RWPE1 (cell line): ENCODE measurements at regions not wholly inside any gene's neighbourhood (a gene's known extent, or its start where the extent isn't known, plus 50 kb on each side); places are given as distances from the start of the nearest gene placed in this dataset.

ENCODE experiments used
- CTCF ChIA-PET: fragments of 350-600 bp; sonication (Branson Sonifier 250); formaldehyde crosslinking; extraction: SDS; loops from one replicate; lab custom pipeline; 2021; lab: Yijun Ruan, JAX
- POLR2A ChIA-PET: fragments of 400-600 bp; formaldehyde crosslinking; extraction: SDS; loops from one replicate; lab custom pipeline; 2020; ENCODE audit warnings: antibody characterized with exemption; ENCODE audit not compliant: low non-redundant PET; lab: Yijun Ruan, JAX
- DNase-seq: peaks from one replicate; pipeline ENCODE4 v3.0.0; 2012; ENCODE audit warnings: low spot score
- H3K27ac ChIP-seq: fragments of 450-650 bp; 2 replicates; pipeline ENCODE4 v1.5.1; 2017
- CTCF ChIP-seq: fragments of 450-650 bp; conservative IDR thresholded peaks from 2 replicates; pipeline ENCODE4 v1.5.1; 2017; ENCODE audit warnings: low read depth, mild to moderate bottlenecking

GRCh38 chr6:167437888-167438484, 113.1 kb downstream of the TTLL2 start:
- TF ChIP-seq CTCF, result no peak
- DNase-seq, result no peak
- ChIA-PET CTCF (interaction anchor here (0.6 kb wide), 2 partner anchors 38 to 437 kb away, joined by 3 to 4 read pairs; no protein-coding TSS in a partner anchor), POLR2A (no interaction called here)
- H3K27ac ChIP-seq, result no peak overlapping the region

GRCh38 chr6:167441715-167442206, 116.9 kb downstream of the TTLL2 start:
- TF ChIP-seq CTCF, result no peak
- DNase-seq, result no peak
- CTCF ChIA-PET, result no interaction called here
- POLR2A ChIA-PET, result no interaction called here
- no peak overlapping the region for H3K27ac ChIP-seq

GRCh38 chr6:167442245-167442644, 117.4 kb downstream of the TTLL2 start:
- ChIA-PET POLR2A (no interaction called here), CTCF (no interaction called here)
- no peak for TF ChIP-seq CTCF
- no peak overlapping the region for H3K27ac ChIP-seq
- DNase-seq, result no peak

GRCh38 chr6:167442796-167443680, 118.2 kb downstream of the TTLL2 start:
- ChIA-PET POLR2A (no interaction called here), CTCF (no interaction called here)
- DNase-seq, result no peak
- H3K27ac ChIP-seq, result no peak overlapping the region
- no peak for TF ChIP-seq CTCF

- ChIA-PET POLR2A (no interaction called here), CTCF (no interaction called here)
- TF ChIP-seq CTCF, result no peak
- H3K27ac ChIP-seq, result no peak overlapping the region
- DNase-seq, result no peak
These were observed 119.9 kb downstream of the TTLL2 start for GRCh38 chr6:167444602-167445346.

- DNase-seq, result no peak
- CTCF ChIA-PET, result no interaction called here
- no peak overlapping the region for H3K27ac ChIP-seq
- POLR2A ChIA-PET, result no interaction called here
- TF ChIP-seq CTCF, result no peak
These were observed 120.7 kb downstream of the TTLL2 start for GRCh38 chr6:167445568-167445967.
